Dermis microvascular lymphatic vessel endothelial cell (primary cell): ENCODE measurements at regions not wholly inside any gene's neighbourhood (a gene's known extent, or its start where the extent isn't known, plus 50 kb on each side); places are given as distances from the start of the nearest gene placed in this dataset.

Source experiments
- DNase-seq, 2 donors: peaks; one replicate each; pipeline versions ENCODE4 v3.0.0 to v3.0.0-alpha.2; 2010; ENCODE audit warnings: low read depth in 2 of 2

GRCh38 chrX:129176710-129177109 is 346.6 kb downstream of the SMARCA1 start:
- no peak for DNase-seq

DNA sequence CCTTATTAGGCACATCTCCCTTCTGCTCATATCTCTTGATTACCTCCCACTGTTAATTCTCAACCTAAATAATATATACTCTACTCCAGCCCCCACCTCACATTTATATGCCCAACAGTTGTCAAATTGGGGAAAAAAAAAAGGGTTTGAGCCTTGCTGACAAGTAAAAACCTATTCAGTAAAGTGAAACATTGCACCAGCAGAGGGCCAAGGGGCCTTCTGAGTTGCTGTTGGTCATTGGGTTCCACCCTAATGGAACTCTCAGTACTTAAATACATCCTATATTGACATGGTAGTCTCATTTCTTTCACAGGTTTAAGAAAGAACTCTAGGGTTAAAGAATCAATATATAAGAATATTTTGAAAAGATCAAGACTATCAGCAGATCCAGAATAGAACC is 362.2 kb downstream of the SMARCA1 start:
- no peak for DNase-seq

DNA sequence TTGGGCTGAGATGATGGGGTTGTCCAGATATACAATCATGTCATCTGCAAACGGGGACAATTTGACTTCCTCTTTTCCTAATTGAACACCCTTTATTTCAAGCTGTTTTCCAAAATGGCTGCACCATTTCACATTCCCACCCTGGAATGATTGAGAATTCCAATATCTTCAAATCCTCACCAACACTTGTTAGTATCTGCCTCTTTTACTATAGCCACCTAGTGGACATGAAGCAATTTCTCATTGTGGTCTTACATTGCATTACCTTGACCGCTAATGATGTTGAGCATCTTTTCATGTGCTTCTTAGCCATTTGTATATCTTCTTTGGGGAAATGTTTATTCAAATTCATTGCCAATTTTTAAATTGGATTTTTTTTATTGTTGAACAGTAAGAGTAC is 364.8 kb downstream of the SMARCA1 start:
- DNase-seq: no peak

DNA sequence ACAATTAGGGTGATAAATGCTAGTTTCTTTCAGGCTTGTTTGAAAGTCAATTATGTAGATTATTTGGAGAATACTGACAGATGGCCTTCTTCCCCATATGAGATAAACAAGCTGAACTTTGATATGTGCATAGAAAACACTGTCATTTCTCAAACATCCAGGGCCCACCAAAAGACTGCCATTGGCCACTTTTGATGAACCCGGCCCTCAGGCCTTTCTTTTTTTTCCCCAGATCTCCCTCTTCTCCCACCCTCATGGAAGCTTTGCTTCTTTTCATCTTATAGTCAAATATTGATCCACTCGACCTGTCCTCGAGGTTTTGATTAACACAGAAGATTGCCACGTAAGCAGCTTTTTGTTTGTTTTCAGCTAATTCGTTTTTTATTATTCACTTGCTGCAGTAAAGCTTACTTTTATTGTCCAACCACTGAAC is 377.4 kb downstream of the SMARCA1 start:
- no peak for DNase-seq

DNA sequence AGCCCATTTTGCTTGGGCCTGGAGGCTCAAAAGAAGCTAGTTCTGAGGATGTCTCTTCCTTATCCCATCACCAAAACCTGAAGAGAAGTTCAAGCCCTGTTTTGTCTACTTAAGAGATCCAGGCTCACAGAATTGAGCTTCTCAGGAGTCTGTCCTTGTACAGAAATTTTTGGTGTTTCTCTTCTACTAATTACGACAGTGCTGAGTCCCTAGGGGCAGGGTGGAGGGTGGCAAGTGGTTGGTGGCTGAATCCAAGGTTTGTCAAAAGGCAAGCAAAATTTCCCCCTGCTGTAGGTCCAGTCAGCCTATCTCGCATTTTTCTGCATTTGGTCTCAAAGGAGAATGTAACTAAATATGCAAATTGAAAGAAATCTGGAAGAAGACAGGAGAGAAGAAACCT is 377.9 kb downstream of the SMARCA1 start:
- no peak for DNase-seq

GRCh38 chrX:129144172-129145038 is 378.9 kb downstream of the SMARCA1 start:
- no peak for DNase-seq

- DNase-seq: no peak
Observed at GRCh38 chrX:129139837-129140598, 383.3 kb downstream of the SMARCA1 start.

- no peak for DNase-seq
Observed at GRCh38 chrX:129125122-129125914, 398.0 kb downstream of the SMARCA1 start.

- no peak for DNase-seq
Observed at GRCh38 chrX:129123795-129124194, 399.5 kb downstream of the SMARCA1 start.

DNA sequence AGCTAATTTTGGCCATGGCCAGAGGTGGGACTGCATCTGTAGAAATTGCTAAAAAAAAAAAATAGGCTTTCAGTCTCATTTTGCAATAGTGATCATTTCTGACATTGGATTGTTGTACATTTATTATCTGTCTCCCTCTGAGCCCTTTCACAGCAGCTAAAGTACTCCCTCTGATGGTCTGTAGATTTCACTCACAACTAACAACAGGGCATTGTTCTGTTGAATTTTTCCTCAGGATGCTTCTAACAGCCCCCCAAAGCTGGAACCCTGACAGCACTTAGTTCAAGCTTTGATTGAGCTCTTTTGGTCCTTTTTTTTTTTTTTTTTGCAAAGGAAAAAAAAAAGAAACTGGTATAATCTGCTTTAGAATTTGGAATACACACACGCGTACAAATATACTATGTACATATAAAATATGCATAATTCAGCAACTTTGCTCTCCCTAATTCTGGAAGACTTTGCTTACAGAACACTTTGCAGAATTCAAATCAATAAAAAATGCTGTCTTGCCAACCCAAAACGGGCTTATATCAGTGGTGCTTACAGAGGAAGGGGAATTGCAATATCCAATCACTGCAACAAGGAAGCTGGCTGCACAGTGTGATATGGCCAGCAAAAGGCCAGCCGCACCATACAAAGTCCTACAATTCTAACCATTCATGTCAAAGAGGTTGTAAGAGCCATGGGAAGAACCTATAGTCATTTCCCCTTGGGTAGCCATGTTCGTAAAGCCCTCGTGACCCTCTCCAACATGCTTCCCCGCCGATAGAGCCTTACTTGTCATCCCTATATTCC is 406.4 kb downstream of the SMARCA1 start:
- no peak for DNase-seq

- no peak for DNase-seq
Observed at GRCh38 chrX:129115935-129116334, 407.4 kb downstream of the SMARCA1 start.

DNA sequence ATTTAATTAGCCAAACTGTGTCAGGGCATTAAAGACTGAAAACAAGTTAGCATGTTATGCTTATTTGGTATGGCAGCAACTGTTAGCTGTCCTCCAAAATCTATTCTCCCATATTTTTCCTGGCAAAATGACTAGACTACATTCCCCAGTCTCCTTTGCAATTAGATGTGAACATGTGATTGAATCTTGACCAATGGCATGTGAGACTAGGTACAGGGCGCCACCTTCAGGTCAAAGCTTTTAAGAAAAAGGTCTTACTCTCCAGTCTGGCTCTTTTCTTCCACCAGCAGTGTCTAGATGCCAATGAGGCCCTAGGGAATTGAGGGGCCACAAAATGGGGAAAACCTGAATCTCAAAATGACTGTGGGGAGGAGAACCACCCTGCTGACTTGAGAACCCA is 408.2 kb downstream of the SMARCA1 start:
- DNase-seq: peak; percentile 1 to 9

DNA sequence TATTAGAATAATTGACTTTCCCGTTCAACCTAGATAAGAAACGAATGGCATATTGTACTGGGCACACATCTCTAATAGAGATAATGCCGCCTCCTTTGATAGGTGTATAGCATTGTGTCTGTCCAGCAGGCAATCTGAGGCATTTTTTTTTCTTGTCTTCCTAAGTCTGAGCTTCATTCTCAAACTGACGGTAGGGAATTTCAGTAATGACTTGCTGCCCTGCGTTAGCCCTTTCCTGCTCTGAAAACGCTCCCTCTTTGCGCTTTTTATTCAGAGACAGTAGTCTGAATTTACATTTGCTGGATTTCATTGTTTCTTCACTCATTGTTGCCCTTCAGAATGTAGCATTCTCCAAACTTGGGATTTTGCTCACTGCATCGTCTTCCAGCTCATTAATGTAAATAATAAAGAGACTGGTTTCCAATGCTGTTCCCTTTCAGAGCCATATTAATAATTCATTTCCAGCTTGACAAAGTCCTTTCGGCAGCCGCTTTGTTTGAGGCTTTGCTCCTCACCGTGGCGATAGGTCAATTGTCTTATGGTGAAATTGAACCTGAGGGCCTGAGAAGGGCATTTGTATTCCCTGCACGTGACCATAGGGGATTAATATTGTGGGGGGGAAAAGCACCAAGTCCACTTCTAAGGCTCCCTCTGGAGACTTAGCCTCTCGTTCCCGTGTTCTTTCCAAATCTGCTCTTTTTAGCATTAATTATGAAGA is 412.1 kb downstream of the SMARCA1 start:
- DNase-seq: no peak

GRCh38 chrX:129108936-129109335 is 414.4 kb downstream of the SMARCA1 start:
- no peak for DNase-seq

DNA sequence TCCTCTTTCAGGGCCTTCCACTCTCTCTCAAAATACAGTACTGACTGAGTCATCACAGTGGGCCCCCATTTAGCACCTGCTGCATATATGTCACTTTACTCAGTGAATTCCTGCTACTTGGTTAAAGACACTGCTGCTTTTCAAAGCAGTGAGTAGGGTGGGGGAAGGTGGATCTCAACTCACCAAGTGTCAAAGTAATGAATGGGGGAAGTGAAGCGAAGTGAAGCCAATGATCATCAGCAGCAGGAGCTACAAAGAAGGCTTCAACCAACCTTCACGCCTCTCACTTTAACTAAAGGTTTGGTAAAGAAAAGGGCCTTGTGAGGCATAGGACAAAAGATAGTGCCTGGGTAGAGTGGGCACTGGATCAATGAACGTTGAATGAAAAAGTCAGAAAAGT is 424.1 kb downstream of the SMARCA1 start:
- DNase-seq: no peak

- no peak for DNase-seq
Observed at GRCh38 chrX:129097668-129098067, 425.6 kb downstream of the SMARCA1 start.

DNA sequence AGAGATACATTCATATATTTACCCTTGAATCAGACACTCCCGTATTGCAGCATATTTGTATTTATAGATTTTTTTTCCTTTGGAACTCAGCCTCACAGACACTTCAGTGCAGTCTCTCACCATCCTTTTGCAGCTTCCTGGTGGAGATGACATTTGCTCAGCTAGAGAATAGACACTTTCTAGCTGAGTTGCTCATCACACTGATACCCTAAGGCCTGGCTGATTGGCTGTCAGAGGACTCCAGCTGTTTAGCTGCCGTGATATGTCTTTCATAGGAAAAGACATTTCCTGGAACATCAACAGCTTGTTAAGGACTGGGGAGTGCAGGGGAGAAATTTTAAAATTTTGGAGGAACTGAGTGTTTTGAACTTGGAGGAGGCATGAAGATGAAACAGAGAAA is 429.6 kb downstream of the SMARCA1 start:
- DNase-seq: no peak

DNA sequence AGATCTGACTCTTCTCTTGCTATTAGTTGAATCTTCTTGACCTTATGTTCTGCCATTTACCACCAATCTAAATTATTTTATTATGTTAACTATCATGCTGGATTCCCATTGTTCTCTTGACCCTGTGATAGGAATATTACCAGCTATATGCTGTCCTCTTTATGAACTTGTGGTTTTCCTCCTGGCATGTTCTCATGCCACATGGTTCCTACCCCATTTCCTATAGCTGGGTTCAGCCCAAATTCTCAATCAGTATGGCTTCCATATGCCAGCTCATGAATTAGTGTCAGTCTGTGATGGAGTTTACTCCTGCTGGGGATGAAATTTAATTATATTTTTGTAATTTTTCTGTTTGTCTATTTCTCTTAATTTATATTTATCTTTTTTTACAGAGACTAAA is 430.5 kb downstream of the SMARCA1 start:
- DNase-seq: no peak

DNA sequence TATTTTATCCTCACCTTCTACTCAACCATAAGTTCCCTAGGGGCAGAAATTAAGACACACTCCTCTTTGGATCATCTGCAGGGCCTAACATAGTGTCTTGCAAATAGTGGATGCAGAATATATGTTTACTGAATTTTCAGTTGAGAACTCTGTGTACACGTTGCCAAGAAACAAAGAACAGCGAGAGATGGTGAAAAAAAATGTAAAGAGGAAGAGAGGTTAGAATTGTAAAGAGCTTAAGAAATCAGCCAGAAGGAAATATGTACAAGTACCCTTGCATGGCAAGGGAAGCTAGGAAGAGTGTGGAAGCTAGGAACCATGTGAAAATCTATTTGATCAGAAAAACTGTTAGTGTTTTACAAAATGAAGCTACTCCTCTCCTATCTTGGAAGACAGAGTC is 431.0 kb downstream of the SMARCA1 start:
- DNase-seq: no peak

- no peak for DNase-seq
Observed at GRCh38 chrX:129091097-129091496, 432.2 kb downstream of the SMARCA1 start.

- no peak for DNase-seq
Observed at GRCh38 chrX:129086802-129087201, 436.5 kb downstream of the SMARCA1 start.
